Activated CD8-positive, alpha-beta memory T cell treated with anti-CD3 and anti-CD28 coated beads, Interleukin-2, amount 50 U/mL, for 4 hours (primary cell): ENCODE measurements at regions not wholly inside any gene's neighbourhood (a gene's known extent, or its start where the extent isn't known, plus 50 kb on each side); places are given as distances from the start of the nearest gene placed in this dataset.
"Not testable (repeated sequence)": the region's sequence is repeated elsewhere in the genome, so short reads cannot be mapped to it uniquely, and the experiment has no call there.

Experiments
- DNase-seq: peaks from one replicate; pipeline ENCODE4 v3.0.0-alpha.2; 2020

- DNase-seq = no peak
Measured at GRCh38 chr16:73949574-73950320, 346.9 kb upstream of the PSMD7 start.

GRCh38 chr16:73945631-73946030 is 351.0 kb upstream of the PSMD7 start:
- DNase-seq = no peak

- not testable (repeated sequence) for DNase-seq
Measured at GRCh38 chr16:73943184-73943583, 353.4 kb upstream of the PSMD7 start.

GRCh38 chr16:73940786-73941185 is 355.8 kb upstream of the PSMD7 start:
- DNase-seq = not testable (repeated sequence)

GRCh38 chr16:73923951-73924350 is 372.7 kb upstream of the PSMD7 start:
- DNase-seq = no peak

GRCh38 chr16:73921295-73921694 is 375.3 kb upstream of the PSMD7 start:
- no peak for DNase-seq

- no peak for DNase-seq
Measured at GRCh38 chr16:73916829-73917594, 379.6 kb upstream of the PSMD7 start.

- DNase-seq = no peak
Measured at GRCh38 chr16:73915935-73916334, 380.7 kb upstream of the PSMD7 start.

GRCh38 chr16:73915140-73915539 is 381.5 kb upstream of the PSMD7 start:
- no peak for DNase-seq

- DNase-seq = no peak
Measured at GRCh38 chr16:73912850-73913249, 383.8 kb upstream of the PSMD7 start.

GRCh38 chr16:73912281-73912680 is 384.3 kb upstream of the PSMD7 start:
- DNase-seq = no peak

- no peak for DNase-seq
Measured at GRCh38 chr16:73909529-73910035, 387.0 kb upstream of the PSMD7 start.

- DNase-seq = no peak
Measured at GRCh38 chr16:73891129-73891542, 405.5 kb upstream of the PSMD7 start.

GRCh38 chr16:73890186-73891128 is 406.2 kb upstream of the PSMD7 start:
- no peak for DNase-seq

- no peak for DNase-seq
Measured at GRCh38 chr16:73888840-73889490, 407.6 kb upstream of the PSMD7 start.

GRCh38 chr16:73887911-73888310 is 408.7 kb upstream of the PSMD7 start:
- DNase-seq = no peak

GRCh38 chr16:73886426-73886825 is 410.2 kb upstream of the PSMD7 start:
- DNase-seq = no peak

GRCh38 chr16:73885319-73885718 is 411.3 kb upstream of the PSMD7 start:
- no peak for DNase-seq

- no peak for DNase-seq
Measured at GRCh38 chr16:73883841-73884240, 412.8 kb upstream of the PSMD7 start.

- DNase-seq = no peak
Measured at GRCh38 chr16:73883126-73883525, 413.5 kb upstream of the PSMD7 start.

GRCh38 chr16:73882651-73883050 is 414.0 kb upstream of the PSMD7 start:
- no peak for DNase-seq

GRCh38 chr16:73882033-73882432 is 414.6 kb upstream of the PSMD7 start:
- DNase-seq = no peak
